Mesodermal cell (in vitro differentiated cells): ENCODE measurements at regions not wholly inside any gene's neighbourhood (a gene's known extent, or its start where the extent isn't known, plus 50 kb on each side); places are given as distances from the start of the nearest gene placed in this dataset.

Source experiments
- H3K27ac ChIP-seq: 2 replicates; pipeline ENCODE4 v1.7.0; 2013; ENCODE audit warnings: mild to moderate bottlenecking, low read depth, low read length, moderate library complexity; ENCODE audit not compliant: severe bottlenecking
- H3K36me3 ChIP-seq: 2 replicates; pipeline ENCODE4 v1.7.1; 2013; ENCODE audit warnings: mild to moderate bottlenecking, low read length, moderate library complexity; ENCODE audit not compliant: control insufficient read depth, insufficient read depth
- H3K4me1 ChIP-seq: one replicate; pipeline ENCODE4 v1.7.1; 2013; ENCODE audit warnings: mild to moderate bottlenecking, low read length; ENCODE audit not compliant: insufficient read depth, control insufficient read depth, poor library complexity, severe bottlenecking
- H3K4me3 ChIP-seq: 2 replicates; pipeline ENCODE4 v1.7.0; 2013; ENCODE audit warnings: low read length, control low read depth, mild to moderate bottlenecking; ENCODE audit not compliant: insufficient read depth, poor library complexity, severe bottlenecking; ENCODE audit errors: extremely low read depth
- H3K9me3 ChIP-seq: 2 replicates; pipeline ENCODE4 v1.7.1; 2013; ENCODE audit warnings: mild to moderate bottlenecking, low read length, moderate library complexity; ENCODE audit not compliant: control insufficient read depth
- WGBS, 2 experiments: methylation state at CpG; one replicate each; pipeline ENCODE4 v1.1.5; 2013; ENCODE audit warnings: missing lambda C conversion rate in 2 of 2; ENCODE audit not compliant: insufficient coverage in 2 of 2; 5-methylcytosine and 5-hydroxymethylcytosine counted together

- WGBS, 2 experiments, result no CpG with 5 or more reads among the region's 1 CpG
- H3K4me1 ChIP-seq, result no peaks in the 10 kb centered on the region
- H3K4me3 ChIP-seq, result no peak overlapping the region
- no peaks in the 10 kb centered on the region for H3K36me3 ChIP-seq
- no peak overlapping the region for H3K27ac ChIP-seq
- no peaks in the 10 kb centered on the region for H3K9me3 ChIP-seq
Observed at GRCh38 chr6:76719449-76719848, 647.0 kb upstream of the IMPG1 start.

DNA sequence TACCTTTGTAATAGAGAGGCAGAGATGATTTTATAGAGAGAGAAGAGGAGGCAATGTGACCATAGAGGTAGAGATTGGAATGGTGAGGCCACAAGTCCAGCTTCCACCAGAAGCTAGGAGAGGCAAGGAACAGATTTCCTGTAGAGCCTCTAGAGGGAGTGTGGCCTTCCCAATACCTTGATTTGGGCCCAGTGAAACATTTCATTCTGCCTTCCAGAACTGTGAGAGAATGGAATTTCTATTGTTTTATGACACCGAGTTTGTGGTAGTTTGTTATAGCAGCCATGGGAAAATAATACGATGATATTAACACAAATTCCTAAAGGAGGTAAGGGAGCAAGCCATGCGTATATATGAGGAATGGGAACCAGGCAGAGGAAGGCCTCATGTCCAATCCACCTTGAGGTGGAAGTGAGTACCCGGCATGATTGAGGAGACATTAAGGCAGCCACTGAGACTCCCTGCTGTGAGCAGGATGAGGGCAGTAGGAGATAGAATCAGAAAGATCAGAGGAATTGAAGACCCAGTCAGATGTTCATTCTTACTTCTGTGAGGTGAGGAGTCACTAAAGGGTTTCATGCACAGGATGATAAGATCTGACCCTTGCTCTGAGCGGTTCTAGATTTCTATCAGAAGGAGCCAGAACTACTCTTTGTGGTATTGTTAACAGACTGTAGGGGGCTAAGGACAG, 636.3 kb upstream of the IMPG1 start:
- 84 to 95% methylated on average over 5 of the region's 5 CpGs for WGBS, 2 experiments
- Histone ChIP-seq H3K9me3 (no peaks in the 10 kb centered on the region), H3K36me3 (no peaks in the 10 kb centered on the region), H3K4me3 (no peak overlapping the region), H3K4me1 (no peaks in the 10 kb centered on the region), H3K27ac (no peak overlapping the region)

DNA sequence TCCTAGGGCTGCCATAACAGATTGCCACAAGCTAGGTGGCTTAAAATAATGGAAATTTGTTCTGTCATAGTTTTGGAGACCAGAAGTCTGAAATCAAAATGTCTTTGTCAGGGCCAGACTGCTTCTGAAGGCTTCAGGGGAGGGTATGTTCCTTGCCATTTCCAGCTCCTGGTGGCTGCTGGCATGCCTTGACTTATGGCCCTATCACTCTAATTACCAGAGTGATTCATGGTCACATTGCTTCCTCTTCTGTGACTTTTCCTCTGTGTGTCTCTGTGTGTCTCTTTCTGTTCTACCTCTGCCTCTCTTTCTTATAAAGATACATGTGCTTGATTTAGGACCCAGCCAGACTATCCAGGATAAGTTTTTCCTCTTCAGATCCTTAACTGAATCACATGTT, 635.2 kb upstream of the IMPG1 start:
- H3K36me3 ChIP-seq, result no peaks in the 10 kb centered on the region
- no peaks in the 10 kb centered on the region for H3K9me3 ChIP-seq
- no peak overlapping the region for H3K4me3 ChIP-seq
- no peaks in the 10 kb centered on the region for H3K4me1 ChIP-seq
- H3K27ac ChIP-seq, result peak overlapping the region; percentile 18

DNA sequence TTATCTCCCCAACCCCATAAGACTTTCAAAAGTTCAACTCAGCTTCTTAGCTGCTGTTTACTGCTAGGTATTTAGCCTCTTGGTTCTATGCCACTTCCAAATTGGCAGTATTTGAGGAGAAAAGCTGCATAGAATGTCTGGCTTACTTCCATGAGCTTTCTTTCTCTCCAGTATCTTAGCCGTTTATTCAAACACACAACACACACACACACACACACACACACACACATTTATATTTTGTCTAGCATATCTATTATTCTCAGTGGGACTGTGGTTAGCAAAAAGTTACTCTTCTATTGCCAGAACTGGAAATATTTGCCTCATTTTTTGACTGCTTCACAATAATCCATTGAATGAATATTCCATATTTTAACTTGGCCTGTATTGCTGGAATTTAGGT, 634.2 kb upstream of the IMPG1 start:
- H3K4me3 ChIP-seq, result no peak overlapping the region
- H3K4me1 ChIP-seq, result no peaks in the 10 kb centered on the region
- no peaks in the 10 kb centered on the region for H3K36me3 ChIP-seq
- no CpG with 5 or more reads among the region's 1 CpG for WGBS, 2 experiments
- no peaks in the 10 kb centered on the region for H3K9me3 ChIP-seq
- no peak overlapping the region for H3K27ac ChIP-seq

DNA sequence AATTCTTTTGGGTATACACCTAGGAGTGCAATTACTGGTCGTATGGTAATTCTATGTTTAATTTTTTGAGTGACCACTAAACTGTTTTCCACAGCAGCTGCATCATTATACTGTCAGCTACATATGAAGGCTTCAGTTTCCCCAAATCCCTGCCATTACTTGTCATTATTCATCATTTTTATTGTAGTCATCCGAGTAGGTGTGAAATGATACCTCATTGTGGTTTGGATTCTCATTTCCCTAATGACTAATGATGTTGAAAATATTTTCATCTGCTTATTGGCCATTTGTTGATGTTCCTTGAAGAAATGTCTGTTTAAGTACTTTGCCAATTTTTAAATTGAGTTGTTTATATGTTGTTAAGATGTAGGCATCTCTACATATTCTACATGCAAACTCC, 633.6 kb upstream of the IMPG1 start:
- Histone ChIP-seq H3K9me3 (no peaks in the 10 kb centered on the region), H3K4me1 (no peaks in the 10 kb centered on the region), H3K4me3 (no peak overlapping the region), H3K36me3 (no peaks in the 10 kb centered on the region), H3K27ac (no peak overlapping the region)
- no CpG with 5 or more reads among the region's 2 CpGs for WGBS, 2 experiments

GRCh38 chr6:76703786-76704185, 631.3 kb upstream of the IMPG1 start:
- H3K9me3 ChIP-seq, result no peaks in the 10 kb centered on the region
- H3K27ac ChIP-seq, result no peak overlapping the region
- H3K36me3 ChIP-seq, result no peaks in the 10 kb centered on the region
- 100% methylated on average over 1 of the region's 1 CpG; no CpG with 5 or more reads in 1 of the 2 experiments for WGBS, 2 experiments
- H3K4me3 ChIP-seq, result no peak overlapping the region
- no peaks in the 10 kb centered on the region for H3K4me1 ChIP-seq

- Histone ChIP-seq H3K27ac (no peak overlapping the region), H3K36me3 (no peaks in the 10 kb centered on the region), H3K4me1 (no peaks in the 10 kb centered on the region), H3K9me3 (no peaks in the 10 kb centered on the region), H3K4me3 (no peak overlapping the region)
- WGBS, 2 experiments, result no CpG with 5 or more reads among the region's 2 CpGs
Observed at GRCh38 chr6:76703285-76703684, 630.8 kb upstream of the IMPG1 start.

- Histone ChIP-seq H3K9me3 (no peaks in the 10 kb centered on the region), H3K4me3 (no peak overlapping the region), H3K36me3 (no peaks in the 10 kb centered on the region), H3K4me1 (no peaks in the 10 kb centered on the region), H3K27ac (no peak overlapping the region)
- WGBS, 2 experiments, result 92 to 100% methylated on average over 1 of the region's 1 CpG
Observed at GRCh38 chr6:76702187-76702586, 629.7 kb upstream of the IMPG1 start.

GRCh38 chr6:76701610-76702009, 629.1 kb upstream of the IMPG1 start:
- no peaks in the 10 kb centered on the region for H3K4me1 ChIP-seq
- no peaks in the 10 kb centered on the region for H3K36me3 ChIP-seq
- 42 to 56% methylated on average over 1 to 2 of the region's 3 CpGs for WGBS, 2 experiments
- H3K9me3 ChIP-seq, result no peaks in the 10 kb centered on the region
- H3K27ac ChIP-seq, result no peak overlapping the region
- H3K4me3 ChIP-seq, result no peak overlapping the region

DNA sequence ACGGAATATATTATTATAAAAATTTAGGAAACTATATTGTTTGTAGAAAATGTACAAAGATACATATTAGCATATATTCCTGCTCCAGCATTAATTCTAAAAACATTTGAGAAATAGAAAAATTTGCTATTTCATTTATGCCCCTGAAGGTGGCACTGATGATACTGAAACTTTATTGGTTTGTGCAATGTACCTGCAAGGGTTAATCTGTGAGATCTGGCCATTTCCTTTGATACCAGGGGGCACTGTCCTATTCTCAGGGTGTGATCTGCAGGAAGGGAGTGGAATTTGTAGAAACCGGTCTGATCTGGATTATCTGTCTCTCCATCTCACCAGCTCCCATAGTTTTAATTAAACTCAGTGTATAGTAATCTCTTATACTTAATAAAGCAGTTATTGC, 625.1 kb upstream of the IMPG1 start:
- Histone ChIP-seq H3K9me3 (no peaks in the 10 kb centered on the region), H3K27ac (no peak overlapping the region), H3K4me1 (no peaks in the 10 kb centered on the region), H3K36me3 (no peaks in the 10 kb centered on the region), H3K4me3 (no peak overlapping the region)
- no CpG with 5 or more reads among the region's 2 CpGs for WGBS, 2 experiments

DNA sequence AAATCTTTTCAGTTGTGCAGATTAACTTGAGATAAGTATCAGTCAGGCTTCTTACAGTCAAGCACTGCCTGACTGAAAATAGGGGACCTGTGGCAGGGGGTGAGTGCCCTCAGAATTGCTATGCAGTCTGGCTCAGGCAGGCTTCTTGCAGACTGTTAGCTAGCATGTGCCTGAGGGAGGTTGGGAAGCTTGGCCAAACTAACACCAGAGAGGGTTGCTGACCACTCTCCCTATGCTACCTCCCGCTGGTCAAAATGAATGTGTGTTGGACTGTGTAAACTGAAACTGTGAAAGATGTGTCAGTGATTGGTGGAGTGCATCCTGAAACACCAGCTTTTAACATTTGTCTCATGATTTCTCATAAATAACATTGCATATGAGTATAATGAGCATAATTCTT, 622.3 kb upstream of the IMPG1 start:
- H3K27ac ChIP-seq, result no peak overlapping the region
- no peaks in the 10 kb centered on the region for H3K4me1 ChIP-seq
- H3K36me3 ChIP-seq, result no peaks in the 10 kb centered on the region
- H3K9me3 ChIP-seq, result no peaks in the 10 kb centered on the region
- no peak overlapping the region for H3K4me3 ChIP-seq
- WGBS, 2 experiments, result 80 to 100% methylated on average over 1 of the region's 1 CpG
